RPMI8226 (cell line): ENCODE measurements at regions not wholly inside any gene's neighbourhood (a gene's known extent, or its start where the extent isn't known, plus 50 kb on each side); places are given as distances from the start of the nearest gene placed in this dataset.
"Not testable (repeated sequence)": the region's sequence is repeated elsewhere in the genome, so short reads cannot be mapped to it uniquely, and the experiment has no call there.

Source experiments
- DNase-seq: peaks from one replicate; pipeline ENCODE4 v3.0.0-alpha.2; 2015

- peak; percentile 20 for DNase-seq
These were observed 869.6 kb downstream of the CDY1 start for GRCh38 chrY:26491507-26491906.

DNA sequence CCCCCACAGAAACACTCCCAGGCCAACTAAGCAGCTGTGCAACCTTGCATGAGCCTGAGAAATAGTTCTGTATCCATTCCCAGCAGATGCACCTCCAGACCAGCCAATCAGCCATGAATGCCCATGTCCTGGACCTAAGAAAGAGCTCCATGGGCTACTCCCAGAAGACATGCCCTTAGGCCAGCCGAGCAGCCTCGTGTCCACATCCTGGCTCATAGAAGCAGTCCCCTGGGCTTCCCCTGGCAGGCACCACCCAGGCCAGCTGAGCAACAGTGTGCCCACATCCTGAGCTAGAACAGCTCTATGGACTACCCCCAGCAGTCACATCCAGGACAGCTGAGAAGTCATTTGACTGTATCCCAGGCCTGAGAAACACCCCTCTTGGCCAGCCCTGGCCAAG is 899.5 kb downstream of the CDY1 start:
- DNase-seq: not testable (repeated sequence)

DNA sequence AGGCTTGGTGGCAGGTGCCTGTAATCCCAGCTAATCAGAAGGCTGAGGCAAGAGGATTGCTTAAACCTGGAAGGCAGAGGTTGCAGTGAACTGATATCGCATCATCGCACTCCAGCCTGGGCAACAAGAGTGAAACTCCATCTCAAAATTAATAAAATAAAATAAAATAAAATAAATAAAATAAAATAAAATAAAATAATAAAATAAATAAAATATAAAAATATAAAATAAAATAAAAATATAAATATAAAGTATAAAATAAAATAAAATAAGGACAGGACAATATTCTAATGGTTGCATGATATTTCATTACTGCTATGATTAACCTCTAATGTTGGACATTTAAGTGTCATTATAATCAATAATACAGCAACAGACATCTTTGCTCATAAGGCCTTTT is 933.1 kb downstream of the CDY1 start:
- DNase-seq: no peak

DNA sequence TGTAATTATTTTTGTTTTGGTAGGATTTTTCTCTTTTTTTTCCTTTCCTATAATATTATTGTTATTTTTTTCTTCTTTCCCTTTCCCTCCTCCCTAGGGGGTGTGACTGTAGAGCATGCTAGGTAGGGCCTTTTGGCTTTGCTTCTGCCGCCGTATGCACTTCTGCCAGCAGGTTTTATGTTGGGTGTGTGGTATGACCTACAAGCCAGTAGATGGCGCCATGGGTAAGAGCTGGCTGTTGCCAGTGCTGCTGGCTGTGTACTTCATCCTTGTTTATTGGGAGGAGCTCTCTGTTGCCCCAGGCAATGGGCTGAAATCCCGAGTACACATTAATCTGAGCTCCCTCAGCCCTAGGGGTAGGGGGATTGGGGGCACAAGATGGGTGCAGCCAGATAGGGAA is 941.1 kb downstream of the CDY1 start:
- peak; percentile 25 for DNase-seq
